Neural progenitor cell (in vitro differentiated cells): ENCODE measurements at regions not wholly inside any gene's neighbourhood (a gene's known extent, or its start where the extent isn't known, plus 50 kb on each side); places are given as distances from the start of the nearest gene placed in this dataset.

Experiments
- DNase-seq: peaks from one replicate; pipeline ENCODE4 v3.0.0-alpha.2; 2016; ENCODE audit warnings: low spot score
- H2AFZ ChIP-seq: fragments of 200-600 bp; sonication (generic); replicated peaks from 2 replicates; pipeline ENCODE4 v1.6.1; 2016; ENCODE audit warnings: antibody characterized with exemption
- H3F3A ChIP-seq: fragments of 200-600 bp; sonication (generic); 2 replicates; pipeline ENCODE4 v1.6.1; 2016; ENCODE audit warnings: antibody characterized with exemption, low read depth
- H3K27ac ChIP-seq: fragments of 200-600 bp; sonication (generic); 2 replicates; pipeline ENCODE4 v1.5.1; 2016; ENCODE audit warnings: mild to moderate bottlenecking
- H3K27me3 ChIP-seq: fragments of 200-600 bp; sonication (generic); 2 replicates; pipeline ENCODE4 v1.6.1; 2016; ENCODE audit warnings: mild to moderate bottlenecking, moderate library complexity
- H3K36me3 ChIP-seq: fragments of 200-600 bp; sonication (generic); 2 replicates; pipeline ENCODE4 v1.5.1; 2016
- H3K4me1 ChIP-seq: fragments of 200-600 bp; sonication (generic); 2 replicates; pipeline ENCODE4 v1.6.1; 2016; ENCODE audit warnings: mixed run types
- H3K4me2 ChIP-seq: fragments of 200-600 bp; sonication (generic); 2 replicates; pipeline ENCODE4 v1.6.1; 2016
- H3K4me3 ChIP-seq: fragments of 200-600 bp; sonication (generic); 2 replicates; pipeline ENCODE4 v1.5.1; 2016
- H3K79me2 ChIP-seq: fragments of 200-600 bp; sonication (generic); 2 replicates; pipeline ENCODE4 v1.6.1; 2016; ENCODE audit warnings: low read depth
- H3K9ac ChIP-seq: fragments of 200-600 bp; sonication (generic); 2 replicates; pipeline ENCODE4 v1.6.1; 2016
- H3K9me3 ChIP-seq: fragments of 200-600 bp; sonication (generic); 2 replicates; pipeline ENCODE4 v1.5.1; 2016; ENCODE audit warnings: low read depth
- H4K20me1 ChIP-seq: fragments of 200-600 bp; sonication (generic); 2 replicates; pipeline ENCODE4 v1.6.1; 2016; ENCODE audit warnings: low read depth
- H3K27ac Mint-ChIP-seq: 3 replicates; pipeline ENCODE4 v1.8.0; 2021; ENCODE audit warnings: mixed read lengths
- H3K27me3 Mint-ChIP-seq: 2 replicates; pipeline ENCODE4 v1.8.0; 2022; ENCODE audit warnings: low read depth, mild to moderate bottlenecking, inconsistent platforms, moderate library complexity, mixed read lengths; ENCODE audit not compliant: insufficient read depth
- H3K36me3 Mint-ChIP-seq: 3 replicates; pipeline ENCODE4 v1.8.0; 2021; ENCODE audit warnings: mixed read lengths
- H3K4me1 Mint-ChIP-seq: 3 replicates; pipeline ENCODE4 v1.8.0; 2021; ENCODE audit warnings: mixed read lengths
- H3K4me3 Mint-ChIP-seq: 3 replicates; pipeline ENCODE4 v1.8.0; 2021; ENCODE audit warnings: mild to moderate bottlenecking, moderate library complexity, mixed read lengths
- H3K9me3 Mint-ChIP-seq: 3 replicates; pipeline ENCODE4 v1.8.0; 2020; ENCODE audit warnings: mixed read lengths
- CTCF ChIP-seq: fragments of 200-600 bp; sonication (generic); IDR thresholded peaks from 2 replicates; pipeline ENCODE4 v1.5.1; 2017; ENCODE audit warnings: antibody characterized with exemption, mild to moderate bottlenecking
- EZH2 ChIP-seq: fragments of 200-600 bp; sonication (generic); IDR thresholded peaks from 2 replicates; pipeline ENCODE4 v1.6.1; 2017; ENCODE audit warnings: antibody characterized with exemption, mild to moderate bottlenecking, moderate library complexity
- EZH2phosphoT487 ChIP-seq: fragments of 200-600 bp; sonication (generic); IDR thresholded peaks from 2 replicates; pipeline ENCODE4 v1.6.1; 2017; ENCODE audit warnings: antibody characterized with exemption

GRCh38 chr7:118559207-118559606, 334.7 kb downstream of the ANKRD7 start:
- H4K20me1 ChIP-seq, result no peaks in the 10 kb centered on the region
- H3K36me3 Mint-ChIP-seq, result no peaks in the 10 kb centered on the region
- no peaks in the 10 kb centered on the region for H3K27me3 Mint-ChIP-seq
- H3K4me1 Mint-ChIP-seq, result no peaks in the 10 kb centered on the region
- H3K27ac ChIP-seq, result no peak overlapping the region
- no peaks in the 10 kb centered on the region for H3K27me3 ChIP-seq
- peaks cover 2% of the 10 kb centered on the region for H3K9me3 Mint-ChIP-seq
- H3K79me2 ChIP-seq, result no peaks in the 10 kb centered on the region
- no peak for DNase-seq
- no peak overlapping the region for H3K27ac Mint-ChIP-seq
- H3K9ac ChIP-seq, result no peak overlapping the region
- no peaks in the 10 kb centered on the region for H3K4me1 ChIP-seq
- no peak overlapping the region for H3K4me3 ChIP-seq
- H3K4me3 Mint-ChIP-seq, result no peak overlapping the region
- TF ChIP-seq EZH2phosphoT487 (no peak), CTCF (no peak), EZH2 (no peak)
- H3F3A ChIP-seq, result no peaks in the 10 kb centered on the region
- H2AFZ ChIP-seq, result no peak overlapping the region
- no peaks in the 10 kb centered on the region for H3K9me3 ChIP-seq
- H3K4me2 ChIP-seq, result no peak overlapping the region
- H3K36me3 ChIP-seq, result no peaks in the 10 kb centered on the region

GRCh38 chr7:118563311-118563710, 338.8 kb downstream of the ANKRD7 start:
- H4K20me1 ChIP-seq, result no peaks in the 10 kb centered on the region
- no peak overlapping the region for H3K4me3 Mint-ChIP-seq
- no peak overlapping the region for H2AFZ ChIP-seq
- H3K27me3 ChIP-seq, result no peaks in the 10 kb centered on the region
- no peak overlapping the region for H3K9ac ChIP-seq
- no peak overlapping the region for H3K4me3 ChIP-seq
- H3K36me3 Mint-ChIP-seq, result no peaks in the 10 kb centered on the region
- H3F3A ChIP-seq, result no peaks in the 10 kb centered on the region
- H3K36me3 ChIP-seq, result no peaks in the 10 kb centered on the region
- H3K79me2 ChIP-seq, result no peaks in the 10 kb centered on the region
- peaks cover 2% of the 10 kb centered on the region for H3K9me3 Mint-ChIP-seq
- H3K27ac Mint-ChIP-seq, result no peak overlapping the region
- H3K9me3 ChIP-seq, result no peaks in the 10 kb centered on the region
- no peak overlapping the region for H3K4me2 ChIP-seq
- H3K4me1 ChIP-seq, result no peaks in the 10 kb centered on the region
- H3K27me3 Mint-ChIP-seq, result no peaks in the 10 kb centered on the region
- DNase-seq, result no peak
- TF ChIP-seq CTCF, result no peak
- TF ChIP-seq EZH2phosphoT487, result no peak
- TF ChIP-seq EZH2, result no peak
- no peaks in the 10 kb centered on the region for H3K4me1 Mint-ChIP-seq
- H3K27ac ChIP-seq, result no peak overlapping the region

- H2AFZ ChIP-seq, result peak overlapping the region; percentile 19
- DNase-seq, result no peak
- H3K27ac Mint-ChIP-seq, result no peak overlapping the region
- no peak overlapping the region for H3K4me2 ChIP-seq
- no peaks in the 10 kb centered on the region for H3K36me3 Mint-ChIP-seq
- no peaks in the 10 kb centered on the region for H3K79me2 ChIP-seq
- no peaks in the 10 kb centered on the region for H3K9me3 ChIP-seq
- no peaks in the 10 kb centered on the region for H3F3A ChIP-seq
- H3K4me3 ChIP-seq, result no peak overlapping the region
- H3K4me1 ChIP-seq, result no peaks in the 10 kb centered on the region
- TF ChIP-seq CTCF (no peak), EZH2 (no peak), EZH2phosphoT487 (no peak)
- no peak overlapping the region for H3K4me3 Mint-ChIP-seq
- H3K9me3 Mint-ChIP-seq, result no peaks in the 10 kb centered on the region
- H3K27me3 Mint-ChIP-seq, result peaks cover 2% of the 10 kb centered on the region
- H3K9ac ChIP-seq, result no peak overlapping the region
- no peak overlapping the region for H3K27ac ChIP-seq
- H4K20me1 ChIP-seq, result no peaks in the 10 kb centered on the region
- no peaks in the 10 kb centered on the region for H3K4me1 Mint-ChIP-seq
- H3K27me3 ChIP-seq, result no peaks in the 10 kb centered on the region
- H3K36me3 ChIP-seq, result no peaks in the 10 kb centered on the region
These were observed 348.1 kb downstream of the ANKRD7 start for GRCh38 chr7:118572604-118573003.
